ENCODE measurements at regions not wholly inside any gene's neighbourhood (a gene's known extent, or its start where the extent isn't known, plus 50 kb on each side); places are given as distances from the start of the nearest gene placed in this dataset.

DNA sequence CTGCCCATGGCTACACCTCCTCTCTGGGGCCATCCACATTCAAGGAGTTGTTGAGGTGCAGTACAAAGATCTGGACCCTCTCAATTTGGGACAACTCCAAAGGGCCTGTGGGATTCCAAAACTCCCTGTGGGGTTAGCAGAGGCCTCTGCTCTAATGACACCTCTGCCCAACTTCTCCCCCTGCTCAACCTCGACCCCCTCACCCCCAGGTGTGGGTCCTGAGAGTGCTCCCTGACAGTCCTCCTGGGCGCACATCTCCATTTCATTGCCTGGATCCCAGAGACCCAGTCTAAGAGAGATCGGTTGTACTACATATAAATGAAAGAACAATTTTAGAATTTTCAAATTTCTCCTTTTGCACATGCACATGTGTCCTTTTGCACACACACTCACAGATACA, 73.0 kb upstream of the NKD1 start:
- H3K27me3 Mint-ChIP-seq (ENCODE audit: insufficient read depth): peaks cover 2% of the 10 kb centered on the region
- H3K9ac ChIP-seq (ENCODE audit: extremely low read depth, low read length, poor library complexity, severe bottlenecking): no peak overlapping the region
- no peaks in the 10 kb centered on the region for H3K9me3 Mint-ChIP-seq
- H3K36me3 Mint-ChIP-seq (ENCODE audit: low read depth): no peaks in the 10 kb centered on the region
- H3K4me3 ChIP-seq (ENCODE audit: low read length): no peak overlapping the region
- DNase-seq: no peak
- 82% methylated on average over 2 of the region's 3 CpGs; no CpG with 5 or more reads in 1 of the 2 experiments for WGBS, 2 experiments (ENCODE audit: insufficient coverage in 1 of 2, insufficient read length in 1 of 2)
- H3K36me3 ChIP-seq (ENCODE audit: control insufficient read depth, insufficient read depth, low read length): no peaks in the 10 kb centered on the region
- H3K27ac Mint-ChIP-seq: no peak overlapping the region
- no peaks in the 10 kb centered on the region for H3K27me3 ChIP-seq (ENCODE audit: control insufficient read depth, insufficient read depth, low read length, poor library complexity, severe bottlenecking)
- no peaks in the 10 kb centered on the region for H3K4me1 ChIP-seq (ENCODE audit: control insufficient read depth, insufficient read depth, low read length)
- H3K27ac ChIP-seq (ENCODE audit: low read depth, low read length): no peak overlapping the region
- peaks cover 5% of the 10 kb centered on the region for H3K4me1 Mint-ChIP-seq
- H3K9me3 ChIP-seq (ENCODE audit: control insufficient read depth, low read length): no peaks in the 10 kb centered on the region
- no peak overlapping the region for H3K4me3 Mint-ChIP-seq
- no peak for TF ChIP-seq CTCF (conservative IDR thresholded peaks at IDR 0.05)

DNA sequence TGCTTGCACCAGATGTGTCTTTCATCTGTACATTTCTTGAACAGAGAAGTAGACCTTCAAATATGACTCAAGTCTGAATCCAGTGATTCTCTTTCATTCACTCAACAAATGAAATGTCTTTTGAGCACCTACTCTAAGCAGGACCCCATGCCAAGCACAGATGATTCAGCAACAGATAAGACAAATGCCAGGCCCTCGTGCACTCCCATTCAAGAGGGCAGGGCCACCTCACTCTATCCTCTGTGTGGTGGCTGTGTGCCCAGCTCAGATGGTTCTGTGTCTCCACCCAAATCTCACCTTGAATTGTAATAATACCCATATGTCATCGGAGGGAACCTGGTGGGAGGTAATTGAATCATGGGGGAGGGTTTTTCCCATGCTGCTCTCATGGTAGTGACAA, 74.1 kb upstream of the NKD1 start:
- H3K27ac Mint-ChIP-seq: no peak overlapping the region
- H3K4me1 Mint-ChIP-seq: peaks cover 5% of the 10 kb centered on the region
- no peak overlapping the region for H3K4me3 Mint-ChIP-seq
- no peak overlapping the region for H3K9ac ChIP-seq (ENCODE audit: extremely low read depth, low read length, poor library complexity, severe bottlenecking)
- H3K36me3 ChIP-seq (ENCODE audit: control insufficient read depth, insufficient read depth, low read length): no peaks in the 10 kb centered on the region
- no peaks in the 10 kb centered on the region for H3K9me3 Mint-ChIP-seq
- H3K27me3 ChIP-seq (ENCODE audit: control insufficient read depth, insufficient read depth, low read length, poor library complexity, severe bottlenecking): no peaks in the 10 kb centered on the region
- no peak overlapping the region for H3K27ac ChIP-seq (ENCODE audit: low read depth, low read length)
- DNase-seq: no peak
- no peak overlapping the region for H3K4me3 ChIP-seq (ENCODE audit: low read length)
- H3K9me3 ChIP-seq (ENCODE audit: control insufficient read depth, low read length): no peaks in the 10 kb centered on the region
- TF ChIP-seq CTCF (conservative IDR thresholded peaks at IDR 0.05): no peak
- H3K36me3 Mint-ChIP-seq (ENCODE audit: low read depth): no peaks in the 10 kb centered on the region
- H3K27me3 Mint-ChIP-seq (ENCODE audit: insufficient read depth): peaks cover 10% of the 10 kb centered on the region
- peaks cover 4% of the 10 kb centered on the region for H3K4me1 ChIP-seq (ENCODE audit: control insufficient read depth, insufficient read depth, low read length)
- WGBS, 2 experiments (ENCODE audit: insufficient coverage in 1 of 2, insufficient read length in 1 of 2): 78 to 95% methylated on average over 1 of the region's 2 CpGs

- no peak for TF ChIP-seq CTCF (conservative IDR thresholded peaks at IDR 0.05)
- no peaks in the 10 kb centered on the region for H3K9me3 Mint-ChIP-seq
- Histone ChIP-seq H3K4me1 (ENCODE audit: control insufficient read depth, insufficient read depth, low read length) (peaks cover 5% of the 10 kb centered on the region), H3K9me3 (ENCODE audit: control insufficient read depth, low read length) (no peaks in the 10 kb centered on the region), H3K4me3 (ENCODE audit: low read length) (no peak overlapping the region), H3K36me3 (ENCODE audit: control insufficient read depth, insufficient read depth, low read length) (no peaks in the 10 kb centered on the region), H3K9ac (ENCODE audit: extremely low read depth, low read length, poor library complexity, severe bottlenecking) (no peak overlapping the region), H3K27me3 (ENCODE audit: control insufficient read depth, insufficient read depth, low read length, poor library complexity, severe bottlenecking) (no peaks in the 10 kb centered on the region), H3K27ac (ENCODE audit: low read depth, low read length) (no peak overlapping the region)
- no peak overlapping the region for H3K4me3 Mint-ChIP-seq
- WGBS, 2 experiments (ENCODE audit: insufficient coverage in 1 of 2, insufficient read length in 1 of 2): 83 to 96% methylated on average over 2 to 6 of the region's 6 CpGs
- peaks cover 17% of the 10 kb centered on the region for H3K27me3 Mint-ChIP-seq (ENCODE audit: insufficient read depth)
- no peak overlapping the region for H3K27ac Mint-ChIP-seq
- H3K36me3 Mint-ChIP-seq (ENCODE audit: low read depth): no peaks in the 10 kb centered on the region
- H3K4me1 Mint-ChIP-seq: peaks cover 12% of the 10 kb centered on the region
- DNase-seq: no peak
Measured at GRCh38 chr16:50473356-50473945, 74.7 kb upstream of the NKD1 start.
